NB4 (cell line): ENCODE measurements at regions not wholly inside any gene's neighbourhood (a gene's known extent, or its start where the extent isn't known, plus 50 kb on each side); places are given as distances from the start of the nearest gene placed in this dataset.

Experiments
- CTCF ChIP-seq: IDR thresholded peaks from one replicate; pipeline ENCODE4 v1.5.1; 2012; ENCODE audit warnings: low read depth, low read length
- MAX ChIP-seq: IDR thresholded peaks from 2 replicates; pipeline ENCODE4 v1.6.1; 2011; ENCODE audit warnings: low read depth, low read length
- MYC ChIP-seq: IDR thresholded peaks from 2 replicates; pipeline ENCODE4 v1.6.1; 2011; ENCODE audit warnings: low read depth, low read length
- POLR2A ChIP-seq: IDR thresholded peaks from 2 replicates; pipeline ENCODE4 v1.6.1; 2011; ENCODE audit warnings: mild to moderate bottlenecking; ENCODE audit not compliant: insufficient read length; ENCODE audit errors: extremely low read depth

- TF ChIP-seq CTCF (no peak), MAX (no peak), POLR2A (no peak), MYC (no peak)
These were observed 148.8 kb upstream of the CNOT2 start for GRCh38 chr12:70094467-70094866.
